ENCODE measurements at regions not wholly inside any gene's neighbourhood (a gene's known extent, or its start where the extent isn't known, plus 50 kb on each side); places are given as distances from the start of the nearest gene placed in this dataset.

- TF ChIP-seq, protein P1, sequence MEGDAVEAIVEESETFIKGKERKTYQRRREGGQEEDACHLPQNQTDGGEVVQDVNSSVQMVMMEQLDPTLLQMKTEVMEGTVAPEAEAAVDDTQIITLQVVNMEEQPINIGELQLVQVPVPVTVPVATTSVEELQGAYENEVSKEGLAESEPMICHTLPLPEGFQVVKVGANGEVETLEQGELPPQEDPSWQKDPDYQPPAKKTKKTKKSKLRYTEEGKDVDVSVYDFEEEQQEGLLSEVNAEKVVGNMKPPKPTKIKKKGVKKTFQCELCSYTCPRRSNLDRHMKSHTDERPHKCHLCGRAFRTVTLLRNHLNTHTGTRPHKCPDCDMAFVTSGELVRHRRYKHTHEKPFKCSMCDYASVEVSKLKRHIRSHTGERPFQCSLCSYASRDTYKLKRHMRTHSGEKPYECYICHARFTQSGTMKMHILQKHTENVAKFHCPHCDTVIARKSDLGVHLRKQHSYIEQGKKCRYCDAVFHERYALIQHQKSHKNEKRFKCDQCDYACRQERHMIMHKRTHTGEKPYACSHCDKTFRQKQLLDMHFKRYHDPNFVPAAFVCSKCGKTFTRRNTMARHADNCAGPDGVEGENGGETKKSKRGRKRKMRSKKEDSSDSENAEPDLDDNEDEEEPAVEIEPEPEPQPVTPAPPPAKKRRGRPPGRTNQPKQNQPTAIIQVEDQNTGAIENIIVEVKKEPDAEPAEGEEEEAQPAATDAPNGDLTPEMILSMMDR (IDR thresholded peaks at IDR 0.05), result no peak
- no peak for TF ChIP-seq POLR2A (IDR thresholded peaks at IDR 0.05)
Observed at GRCh38 chrX:139086246-139086645, 374.7 kb upstream of the FGF13 start.
